GM23248 (cell line): ENCODE measurements at regions not wholly inside any gene's neighbourhood (a gene's known extent, or its start where the extent isn't known, plus 50 kb on each side); places are given as distances from the start of the nearest gene placed in this dataset.

Experiments used
- EZH2 ChIP-seq: fragments of 200-600 bp; sonication (generic); IDR thresholded peaks from 2 replicates; pipeline ENCODE4 v1.6.1; 2018; ENCODE audit warnings: antibody characterized with exemption, mild to moderate bottlenecking; ENCODE audit not compliant: insufficient read depth, poor library complexity, severe bottlenecking
- EZH2phosphoT487 ChIP-seq: fragments of 200-600 bp; sonication (generic); IDR thresholded peaks from 2 replicates; pipeline ENCODE4 v1.6.1; 2018; ENCODE audit warnings: antibody characterized with exemption, moderate library complexity, mild to moderate bottlenecking, low read depth; ENCODE audit not compliant: insufficient read depth

- TF ChIP-seq EZH2 (no peak), EZH2phosphoT487 (no peak)
Measured at GRCh38 chr11:41799754-41800153, 340.3 kb upstream of the LRRC4C start.
